ENCODE measurements at regions not wholly inside any gene's neighbourhood (a gene's known extent, or its start where the extent isn't known, plus 50 kb on each side); places are given as distances from the start of the nearest gene placed in this dataset.

- ChIA-PET POLR2A (interaction anchor here (0.5 kb wide), 1 partner anchor 18 kb away, joined by 3 read pairs; no protein-coding TSS in a partner anchor), CTCF (ENCODE audit: low intra/inter-chr PET ratio) (no interaction called here)
- no peak for ATAC-seq
- no peak for DNase-seq (ENCODE audit: extremely low read depth in 1 of 4, low spot score in 3 of 4)
- Histone ChIP-seq H3K4me1 (replicated peaks in 1 of 2; ENCODE audit: control insufficient read depth in 2 of 2, insufficient read depth in 2 of 2, low read length in 2 of 2) (no peaks in the 10 kb centered on the region), H3K36me3 (ENCODE audit: control insufficient read depth, insufficient read depth, low read length) (no peaks in the 10 kb centered on the region), H3K27ac (ENCODE audit: extremely low read depth, low read depth, low read length) (no peak overlapping the region), H3K4me3 (no peak overlapping the region), H3K9me3 (replicated peaks; ENCODE audit: control insufficient read depth, insufficient read depth, low read depth, low read length) (no peaks in the 10 kb centered on the region), H3K4me2 (ENCODE audit: insufficient read depth, low read length) (no peak overlapping the region), H4K20me1 (replicated peaks; ENCODE audit: control insufficient read depth, insufficient read depth, low read length) (no peaks in the 10 kb centered on the region), H3K9me1 (ENCODE audit: control insufficient read depth, insufficient read depth, low read length) (no peaks in the 10 kb centered on the region), H3K79me2 (ENCODE audit: control insufficient read depth, insufficient read depth, low read length) (no peaks in the 10 kb centered on the region), H3K27me3 (ENCODE audit: control insufficient read depth in 2 of 2, insufficient read depth in 2 of 2, low read length in 2 of 2) (no peaks in the 10 kb centered on the region), H3K9ac (ENCODE audit: insufficient read depth in 1 of 2, low read depth in 2 of 2, low read length in 2 of 2) (no peak overlapping the region), H2AFZ (ENCODE audit: low read depth, low read length) (no peak overlapping the region)
- TF ChIP-seq, protein P1, sequence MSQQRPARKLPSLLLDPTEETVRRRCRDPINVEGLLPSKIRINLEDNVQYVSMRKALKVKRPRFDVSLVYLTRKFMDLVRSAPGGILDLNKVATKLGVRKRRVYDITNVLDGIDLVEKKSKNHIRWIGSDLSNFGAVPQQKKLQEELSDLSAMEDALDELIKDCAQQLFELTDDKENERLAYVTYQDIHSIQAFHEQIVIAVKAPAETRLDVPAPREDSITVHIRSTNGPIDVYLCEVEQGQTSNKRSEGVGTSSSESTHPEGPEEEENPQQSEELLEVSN (IDR thresholded peaks at IDR 0.05; ENCODE audit: borderline replicate concordance in 1 of 2, extremely low read depth in 1 of 2, insufficient read depth in 1 of 2, insufficient read length in 1 of 2, low read depth in 1 of 2, low read length in 1 of 2, poor library complexity in 1 of 2, severe bottlenecking in 1 of 2), result no peak
- TF ChIP-seq SMAD2 (IDR thresholded peaks at IDR 0.05; ENCODE audit: low read depth, low read length), result no peak
- TF ChIP-seq ETV5 (CRISPR knock-in tag; IDR thresholded peaks at IDR 0.05; ENCODE audit: low read depth), result no peak
- in situ Hi-C loops (cut with MboI), result no loop called here
- no TSS peak for BruUV-seq (replicated peaks)
- FAIRE-seq, result no peak
- intact Hi-C loops (cut with micrococcal nuclease), result no loop called here
- WGBS (ENCODE audit: insufficient coverage, low coverage, missing lambda C conversion rate), result 0% methylated on average over 4 of the region's 4 CpGs
Measured at GRCh38 chr13:31518645-31519044, 220.7 kb upstream of the RXFP2 start.

DNA sequence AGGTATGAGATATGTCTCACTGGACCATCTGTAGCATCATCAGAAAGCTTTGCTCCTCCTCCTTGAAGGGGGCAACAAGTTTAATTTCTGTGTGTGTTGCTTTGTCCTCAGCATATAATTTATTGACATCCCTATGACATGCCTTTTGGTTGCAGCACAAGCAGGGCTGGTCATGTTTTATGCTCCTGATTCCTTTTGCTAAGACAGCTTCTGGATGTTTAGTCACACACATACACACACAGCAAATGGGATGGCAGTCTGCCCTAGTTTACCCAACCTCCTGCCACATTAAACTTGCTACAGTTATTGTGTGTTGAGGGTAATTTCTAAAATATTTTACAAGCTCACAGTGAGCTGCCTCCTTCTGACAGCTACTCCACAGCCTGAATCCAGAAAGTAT lies 217.9 kb upstream of the RXFP2 start:
- H2AFZ ChIP-seq (ENCODE audit: low read depth, low read length), result no peak overlapping the region
- in situ Hi-C loops (cut with MboI) (no loop called here), intact Hi-C loops (cut with micrococcal nuclease) (no loop called here)
- CTCF ChIA-PET (ENCODE audit: low intra/inter-chr PET ratio), result no interaction called here
- no peak overlapping the region for H3K4me3 ChIP-seq
- H3K9me3 ChIP-seq (replicated peaks; ENCODE audit: control insufficient read depth, insufficient read depth, low read depth, low read length), result no peaks in the 10 kb centered on the region
- H3K9me1 ChIP-seq (ENCODE audit: control insufficient read depth, insufficient read depth, low read length), result no peaks in the 10 kb centered on the region
- H3K27me3 ChIP-seq (ENCODE audit: control insufficient read depth in 2 of 2, insufficient read depth in 2 of 2, low read length in 2 of 2), result no peaks in the 10 kb centered on the region
- POLR2A ChIA-PET, result interaction anchor here (1.2 kb wide), 1 partner anchor 24 kb away, joined by 3 read pairs; no protein-coding TSS in a partner anchor
- FAIRE-seq (no peak), ATAC-seq (no peak), DNase-seq (ENCODE audit: extremely low read depth in 1 of 4, low spot score in 3 of 4) (no peak)
- H3K4me1 ChIP-seq (replicated peaks in 1 of 2; ENCODE audit: control insufficient read depth in 2 of 2, insufficient read depth in 2 of 2, low read length in 2 of 2), result no peaks in the 10 kb centered on the region
- H3K79me2 ChIP-seq (ENCODE audit: control insufficient read depth, insufficient read depth, low read length), result no peaks in the 10 kb centered on the region
- no peaks in the 10 kb centered on the region for H4K20me1 ChIP-seq (replicated peaks; ENCODE audit: control insufficient read depth, insufficient read depth, low read length)
- no peak overlapping the region for H3K9ac ChIP-seq (ENCODE audit: insufficient read depth in 1 of 2, low read depth in 2 of 2, low read length in 2 of 2)
- no TSS peak for BruUV-seq (replicated peaks)
- H3K4me2 ChIP-seq (ENCODE audit: insufficient read depth, low read length), result no peak overlapping the region
- H3K27ac ChIP-seq (ENCODE audit: extremely low read depth, low read depth, low read length), result no peak overlapping the region
- no peaks in the 10 kb centered on the region for H3K36me3 ChIP-seq (ENCODE audit: control insufficient read depth, insufficient read depth, low read length)
- TF ChIP-seq STAT5B (CRISPR knock-in tag; IDR thresholded peaks at IDR 0.05) (no peak), SP2 (IDR thresholded peaks at IDR 0.05; ENCODE audit: extremely low read depth, low read depth, low read length, poor library complexity, severe bottlenecking) (no peak), HMG20B (CRISPR knock-in tag; IDR thresholded peaks at IDR 0.05) (no peak), HCFC1 (IDR thresholded peaks at IDR 0.05; ENCODE audit: low read depth, low read length) (no peak), SIRT6 (IDR thresholded peaks at IDR 0.05; ENCODE audit: low read depth, low read length) (no peak), C11orf30 (IDR thresholded peaks at IDR 0.05; ENCODE audit: low read depth) (no peak), L3MBTL2 (IDR thresholded peaks at IDR 0.05) (no peak), THRAP3 (IDR thresholded peaks at IDR 0.05; ENCODE audit: borderline replicate concordance) (no peak), EGR1 (conservative IDR thresholded peaks at IDR 0.05) (no peak), CCNT2 (IDR thresholded peaks at IDR 0.05; ENCODE audit: borderline replicate concordance, extremely low read depth, insufficient read length, low read depth, low read length) (no peak)
- TF ChIP-seq, protein P2, sequence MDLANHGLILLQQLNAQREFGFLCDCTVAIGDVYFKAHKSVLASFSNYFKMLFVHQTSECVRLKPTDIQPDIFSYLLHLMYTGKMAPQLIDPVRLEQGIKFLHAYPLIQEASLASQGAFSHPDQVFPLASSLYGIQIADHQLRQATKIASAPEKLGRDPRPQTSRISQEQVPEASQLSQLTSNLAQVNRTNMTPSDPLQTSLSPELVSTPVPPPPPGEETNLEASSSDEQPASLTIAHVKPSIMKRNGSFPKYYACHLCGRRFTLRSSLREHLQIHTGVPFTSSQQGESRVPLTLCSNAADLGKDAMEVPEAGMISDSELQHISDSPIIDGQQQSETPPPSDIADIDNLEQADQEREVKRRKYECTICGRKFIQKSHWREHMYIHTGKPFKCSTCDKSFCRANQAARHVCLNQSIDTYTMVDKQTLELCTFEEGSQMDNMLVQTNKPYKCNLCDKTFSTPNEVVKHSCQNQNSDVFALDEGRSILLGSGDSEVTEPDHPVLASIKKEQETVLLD (IDR thresholded peaks at IDR 0.05), result no peak
- TF ChIP-seq, protein P3, sequence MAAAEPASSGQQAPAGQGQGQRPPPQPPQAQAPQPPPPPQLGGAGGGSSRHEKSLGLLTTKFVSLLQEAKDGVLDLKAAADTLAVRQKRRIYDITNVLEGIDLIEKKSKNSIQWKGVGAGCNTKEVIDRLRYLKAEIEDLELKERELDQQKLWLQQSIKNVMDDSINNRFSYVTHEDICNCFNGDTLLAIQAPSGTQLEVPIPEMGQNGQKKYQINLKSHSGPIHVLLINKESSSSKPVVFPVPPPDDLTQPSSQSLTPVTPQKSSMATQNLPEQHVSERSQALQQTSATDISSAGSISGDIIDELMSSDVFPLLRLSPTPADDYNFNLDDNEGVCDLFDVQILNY (CRISPR knock-in tag; IDR thresholded peaks at IDR 0.05), result no peak

Data from K562 (cell line).